ELR (cell line): ENCODE measurements at regions not wholly inside any gene's neighbourhood (a gene's known extent, or its start where the extent isn't known, plus 50 kb on each side); places are given as distances from the start of the nearest gene placed in this dataset.

Experiments
- DNase-seq: peaks from one replicate; pipeline ENCODE4 v3.0.0-alpha.2; 2015; ENCODE audit warnings: low read depth

DNA sequence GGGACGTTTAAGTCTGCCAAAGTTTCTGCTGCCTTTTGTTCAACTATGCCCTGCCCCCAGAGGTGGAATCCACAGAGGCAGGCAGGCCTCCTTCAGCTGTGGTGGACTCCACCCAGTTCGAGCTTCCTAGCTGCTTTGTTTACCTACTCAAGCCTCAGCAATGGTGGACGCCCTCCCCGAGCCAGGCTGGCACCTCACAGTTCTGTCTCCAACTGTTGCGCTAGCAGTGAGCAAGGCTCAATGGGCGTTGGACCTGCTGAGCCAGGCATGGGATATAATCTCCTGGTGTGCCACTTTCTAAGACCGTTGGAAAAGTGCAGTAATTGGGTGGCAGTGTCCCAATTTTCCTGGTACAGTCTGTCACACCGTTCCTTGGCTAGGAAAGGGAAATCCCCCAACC lies 444.7 kb downstream of the FLRT2 start:
- no peak for DNase-seq

DNA sequence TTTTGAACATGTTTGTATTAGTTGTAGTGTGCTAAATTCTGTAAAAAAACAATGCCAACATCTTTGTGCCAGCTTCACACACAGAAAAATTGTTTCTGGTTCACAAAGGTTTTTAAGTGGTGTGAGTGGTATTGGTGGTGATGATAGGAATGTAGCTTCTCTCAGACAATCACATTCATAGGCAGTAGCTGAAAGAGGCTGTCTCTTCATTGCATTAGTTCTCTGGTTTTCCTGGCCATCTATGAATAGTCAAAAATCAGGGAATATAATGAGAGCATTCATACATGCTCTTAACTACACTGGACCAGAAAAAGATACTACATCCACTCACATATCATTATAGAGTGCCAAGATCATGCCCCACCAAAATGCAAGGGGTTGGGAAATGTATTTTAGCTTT lies 433.5 kb downstream of the FLRT2 start:
- no peak for DNase-seq

DNA sequence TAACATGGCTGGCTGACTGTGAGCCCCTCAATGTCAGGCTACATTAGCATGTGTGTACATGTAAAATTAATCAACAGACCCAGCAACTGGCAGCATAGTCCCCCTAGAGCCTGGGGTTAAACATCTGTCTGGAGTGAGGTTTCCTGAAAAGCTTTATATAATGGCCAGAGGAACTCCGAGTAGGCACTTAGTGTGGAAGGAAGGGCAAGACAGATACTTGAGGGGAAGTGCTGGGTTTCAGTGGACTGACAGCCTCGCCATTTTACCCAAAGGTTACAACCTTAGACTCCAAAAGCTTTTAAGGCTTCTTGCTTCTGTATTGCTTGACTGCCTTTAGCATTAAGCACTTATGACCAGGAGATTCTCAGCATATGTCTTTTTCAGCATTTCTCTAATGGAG lies 430.8 kb downstream of the FLRT2 start:
- no peak for DNase-seq

DNA sequence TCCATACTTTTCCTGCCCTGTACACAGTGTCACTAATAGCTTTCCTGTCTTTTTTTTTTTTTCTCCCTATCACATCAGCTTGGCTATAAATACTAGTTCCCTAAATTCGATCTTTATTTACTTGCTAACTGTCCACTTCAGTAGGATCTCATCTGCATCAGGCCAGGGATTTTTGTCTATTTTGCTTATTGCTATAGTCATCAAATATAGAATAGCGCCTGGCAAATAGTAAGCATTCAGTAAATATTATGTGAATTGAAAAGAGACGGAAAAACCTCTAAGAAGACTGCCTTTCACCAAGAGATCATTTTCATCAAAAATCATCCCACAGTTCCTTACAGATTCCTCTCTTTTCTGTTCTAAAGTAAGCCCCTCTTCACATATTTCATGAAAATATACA lies 429.1 kb downstream of the FLRT2 start:
- no peak for DNase-seq

- no peak for DNase-seq
These were observed 428.1 kb downstream of the FLRT2 start for GRCh38 chr14:85958069-85958468.

GRCh38 chr14:85953265-85953664 lies 423.3 kb downstream of the FLRT2 start:
- DNase-seq, result no peak

GRCh38 chr14:85948153-85948552 lies 418.2 kb downstream of the FLRT2 start:
- no peak for DNase-seq

DNA sequence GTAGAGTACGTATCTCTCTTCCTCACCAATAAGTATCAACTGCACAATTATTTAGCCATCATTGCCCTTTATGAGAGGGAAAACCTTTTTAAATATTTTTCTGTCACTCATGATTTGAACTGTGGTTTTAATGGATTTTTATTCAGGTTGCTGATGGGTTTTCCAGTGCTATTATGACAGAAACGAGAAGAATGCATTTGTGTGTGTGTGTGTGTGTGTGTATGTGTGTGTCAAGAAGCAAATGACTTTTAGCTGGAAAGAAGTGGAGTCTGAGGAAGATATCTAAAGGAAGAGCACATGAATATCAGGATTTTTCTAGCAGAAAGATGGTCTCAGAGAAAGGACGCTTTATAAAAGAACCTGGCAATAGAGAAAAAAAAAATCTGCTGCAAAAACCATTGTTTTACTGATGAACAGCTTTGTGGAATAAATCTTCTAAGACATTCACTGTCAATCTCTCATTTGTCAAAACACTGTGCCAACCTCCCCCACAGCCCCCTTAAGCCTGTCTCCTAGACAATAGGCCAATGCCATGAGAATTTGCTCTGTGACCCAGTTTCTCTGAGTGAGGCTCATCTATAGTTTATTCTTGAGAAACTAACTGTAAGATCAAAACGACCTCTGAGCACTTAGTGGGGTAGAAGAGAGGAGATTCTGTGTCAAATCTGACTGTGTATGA lies 417.7 kb downstream of the FLRT2 start:
- no peak for DNase-seq

- DNase-seq, result no peak
These were observed 413.2 kb downstream of the FLRT2 start for GRCh38 chr14:85943192-85943591.

- no peak for DNase-seq
These were observed 404.9 kb downstream of the FLRT2 start for GRCh38 chr14:85934886-85935254.

DNA sequence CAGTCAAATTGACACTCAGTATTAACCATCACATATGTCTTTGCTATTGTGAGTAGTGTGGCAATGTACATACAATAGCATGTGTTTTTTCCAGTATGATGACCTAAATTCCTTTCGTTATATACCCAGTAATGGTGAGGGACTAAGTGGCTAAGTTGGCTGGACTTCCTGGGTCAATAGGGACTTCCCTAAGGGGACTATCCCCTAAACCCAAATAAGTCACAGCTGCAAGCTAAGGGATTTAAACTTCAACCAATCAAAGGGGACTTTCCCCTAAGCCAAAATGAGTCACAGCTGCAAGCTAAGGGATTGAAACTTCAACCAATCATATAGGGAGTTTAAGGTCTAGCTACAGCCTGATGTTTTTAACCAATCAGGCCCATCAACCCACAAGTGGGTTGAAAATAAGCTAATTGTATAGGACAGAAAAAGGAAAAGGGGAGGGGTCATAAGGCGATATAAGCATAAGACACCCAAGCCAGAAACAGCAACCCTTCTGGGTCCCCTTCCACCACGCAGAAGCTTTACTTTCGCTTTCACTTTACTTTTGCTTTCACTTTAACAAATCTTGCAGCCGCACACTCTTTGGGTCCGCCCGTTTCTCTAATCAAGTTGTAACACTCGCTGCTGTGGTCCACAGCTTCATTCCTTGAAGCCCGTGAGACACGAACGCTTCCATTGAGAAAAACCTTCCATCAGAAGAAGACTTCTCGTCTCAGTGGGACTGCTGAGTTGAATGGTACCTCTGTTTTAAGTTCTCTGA lies 404.4 kb downstream of the FLRT2 start:
- DNase-seq, result peak; percentile 4

- DNase-seq, result no peak
These were observed 391.3 kb downstream of the FLRT2 start for GRCh38 chr14:85921241-85921640.

- DNase-seq, result no peak
These were observed 387.8 kb downstream of the FLRT2 start for GRCh38 chr14:85917716-85918115.

GRCh38 chr14:85915711-85916110 lies 385.8 kb downstream of the FLRT2 start:
- no peak for DNase-seq

DNA sequence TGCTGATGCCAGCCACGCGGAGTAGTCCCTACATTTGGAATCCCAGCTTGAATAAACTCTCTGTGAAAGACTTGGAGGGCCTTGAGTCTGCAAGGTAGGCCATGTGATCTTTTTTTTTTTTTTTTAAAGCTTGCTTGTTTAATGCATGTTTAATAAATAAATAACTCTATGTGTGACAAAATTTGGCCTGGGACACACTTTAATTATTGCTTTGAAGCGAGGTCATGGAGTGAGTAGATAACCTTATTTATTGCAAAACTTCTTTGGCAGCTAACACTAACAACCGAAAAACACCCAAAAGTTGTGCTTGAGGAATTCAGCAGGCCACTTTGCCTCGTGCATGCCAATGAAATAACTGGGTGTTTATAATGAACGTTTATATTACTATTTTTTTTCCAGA lies 382.2 kb downstream of the FLRT2 start:
- no peak for DNase-seq

- no peak for DNase-seq
These were observed 381.1 kb downstream of the FLRT2 start for GRCh38 chr14:85911044-85911443.

- no peak for DNase-seq
These were observed 379.6 kb downstream of the FLRT2 start for GRCh38 chr14:85909581-85909980.

DNA sequence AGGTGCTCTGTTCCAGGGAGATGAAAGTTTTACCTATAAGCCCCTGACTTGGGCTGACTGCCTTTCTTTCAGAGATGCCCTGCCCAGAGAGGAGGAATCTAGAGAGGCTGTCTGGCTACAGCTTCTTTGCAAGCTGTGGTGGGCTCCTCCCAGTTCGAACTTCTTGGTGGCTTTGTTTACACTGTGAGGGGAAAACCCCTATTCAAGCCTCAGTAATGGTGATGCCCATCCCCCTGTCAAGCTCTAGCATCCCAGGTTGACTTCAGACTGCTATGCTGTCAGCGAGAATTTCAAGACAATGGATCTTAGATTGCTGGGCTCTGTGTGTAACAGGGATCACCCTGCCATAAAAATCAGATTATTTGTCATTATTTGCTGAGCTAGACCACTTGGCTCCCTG lies 377.6 kb downstream of the FLRT2 start:
- no peak for DNase-seq

- DNase-seq, result no peak
These were observed 367.9 kb downstream of the FLRT2 start for GRCh38 chr14:85897808-85898207.

GRCh38 chr14:85895603-85896002 lies 365.7 kb downstream of the FLRT2 start:
- DNase-seq, result no peak

- DNase-seq, result no peak
These were observed 362.3 kb downstream of the FLRT2 start for GRCh38 chr14:85892251-85892650.

GRCh38 chr14:85883966-85884365 lies 354.0 kb downstream of the FLRT2 start:
- no peak for DNase-seq

DNA sequence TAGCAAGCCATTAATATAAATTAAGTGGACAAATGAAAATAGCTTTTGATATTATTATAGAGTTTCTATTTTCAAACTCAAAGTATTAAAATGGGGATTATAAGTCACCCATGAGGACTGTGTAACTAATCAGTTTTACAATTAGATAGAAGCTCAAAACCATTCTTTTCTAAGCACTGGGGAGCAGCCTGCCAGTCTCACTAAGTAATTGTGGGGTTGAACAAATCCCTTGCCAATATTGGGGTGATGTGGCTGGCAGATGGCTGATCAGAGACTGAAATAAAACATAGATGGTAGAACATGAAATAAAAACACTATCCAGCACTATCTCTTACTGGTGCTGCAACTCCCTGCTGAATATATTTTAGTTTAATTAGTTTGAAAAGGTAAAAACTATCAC lies 353.2 kb downstream of the FLRT2 start:
- DNase-seq, result no peak

DNA sequence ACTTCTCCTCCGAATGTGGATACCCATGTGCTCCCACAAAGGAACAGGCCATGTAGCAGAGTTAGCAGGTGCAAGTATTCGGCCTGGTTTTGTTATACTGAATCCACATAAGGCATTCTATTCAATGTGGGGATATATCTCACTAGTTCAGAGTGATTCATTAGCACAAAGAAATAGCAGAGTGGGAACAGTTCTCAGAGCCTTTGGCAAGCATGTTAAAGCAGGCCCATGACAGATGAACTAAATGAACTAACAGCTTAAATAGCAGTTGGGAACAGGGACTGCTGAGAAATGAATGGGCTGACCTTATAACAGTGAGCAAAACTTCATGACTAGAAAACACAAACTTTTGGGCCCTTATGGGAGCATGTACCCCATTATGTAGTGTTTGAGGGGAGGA lies 352.0 kb downstream of the FLRT2 start:
- DNase-seq, result no peak
